ENCODE measurements at regions not wholly inside any gene's neighbourhood (a gene's known extent, or its start where the extent isn't known, plus 50 kb on each side); places are given as distances from the start of the nearest gene placed in this dataset.

DNA sequence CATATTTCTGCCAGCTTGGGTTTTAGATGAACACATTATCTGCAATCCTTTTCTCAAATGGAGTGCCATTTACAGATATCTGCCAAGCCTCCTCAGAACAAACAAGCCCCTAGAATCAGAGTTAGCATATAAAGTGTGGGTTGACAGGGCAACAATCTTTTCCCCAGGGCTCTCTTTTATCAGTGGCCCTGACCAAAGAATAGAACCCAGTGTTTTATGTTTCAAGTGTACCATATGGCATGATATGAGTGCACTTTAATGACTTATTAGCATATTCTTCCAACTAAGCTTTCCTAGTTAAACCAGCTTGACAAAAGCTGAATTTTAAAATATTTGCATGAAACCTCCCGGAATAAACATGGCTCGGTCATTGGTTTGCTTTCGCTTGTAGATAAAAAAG lies 57.3 kb downstream of the EVX1 start:
- no peak for DNase-seq (ENCODE audit: low spot score)

DNA sequence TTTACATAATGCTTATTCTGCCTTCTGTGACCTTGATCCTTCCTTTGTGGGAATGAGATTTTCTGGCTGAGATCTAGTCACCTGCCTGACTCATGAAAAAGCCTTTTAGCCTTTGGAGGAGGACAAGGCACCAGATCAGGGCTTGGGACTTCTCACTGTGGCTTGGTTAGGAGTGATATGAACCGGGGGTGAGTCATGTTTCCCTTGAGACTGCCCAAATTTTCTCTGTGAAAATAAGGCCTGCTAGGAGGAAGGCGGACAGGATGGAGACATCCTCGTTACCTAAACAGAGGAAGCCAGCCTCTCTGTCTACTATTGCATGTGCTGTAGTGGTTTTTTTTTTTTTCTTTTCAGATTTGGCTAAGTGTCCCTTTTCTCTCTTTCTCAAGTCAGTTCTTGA lies 57.8 kb downstream of the EVX1 start:
- peak; percentile 27 for DNase-seq (ENCODE audit: low spot score)

DNA sequence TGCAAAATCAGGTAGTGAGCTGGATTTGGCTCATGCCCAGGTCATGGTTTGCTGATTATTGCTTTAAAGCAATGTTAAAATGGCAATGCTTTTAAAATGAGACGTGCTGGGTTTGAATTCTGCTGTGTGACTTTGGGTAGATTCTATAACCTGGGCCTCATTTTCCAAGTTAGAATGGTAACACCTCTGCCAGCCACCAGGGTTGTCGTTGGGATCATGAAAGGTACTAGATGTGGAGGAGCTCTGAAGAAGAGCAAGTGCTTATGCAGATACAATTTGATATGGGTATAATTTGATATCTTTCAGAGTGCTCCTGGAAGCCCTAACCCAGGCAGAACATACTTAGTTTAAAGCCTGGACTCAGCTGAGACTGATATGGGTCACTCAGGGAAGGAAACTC lies 60.0 kb downstream of the EVX1 start:
- no peak for DNase-seq (ENCODE audit: low spot score)

DNA sequence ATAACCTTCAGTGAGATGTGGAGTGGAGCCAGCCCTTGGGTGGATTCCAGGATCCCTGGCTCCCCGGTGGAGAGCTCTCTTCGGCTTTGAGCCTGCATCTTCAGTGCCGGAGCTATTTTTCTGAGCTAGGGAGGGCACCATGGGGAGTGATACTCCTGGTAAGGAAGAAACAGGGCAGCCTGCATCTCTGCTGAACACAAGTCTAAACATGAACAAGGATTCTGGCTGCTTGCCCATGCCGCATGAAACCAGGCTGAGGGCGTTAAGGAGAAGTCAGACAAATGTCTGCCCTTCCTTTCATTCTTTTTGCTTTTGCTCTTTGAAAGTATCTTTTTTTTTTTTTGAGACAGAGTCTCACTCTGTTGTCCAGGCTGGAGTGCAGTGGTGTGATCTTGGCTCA lies 60.4 kb downstream of the EVX1 start:
- peak; percentile 48 for DNase-seq (ENCODE audit: low spot score)

DNA sequence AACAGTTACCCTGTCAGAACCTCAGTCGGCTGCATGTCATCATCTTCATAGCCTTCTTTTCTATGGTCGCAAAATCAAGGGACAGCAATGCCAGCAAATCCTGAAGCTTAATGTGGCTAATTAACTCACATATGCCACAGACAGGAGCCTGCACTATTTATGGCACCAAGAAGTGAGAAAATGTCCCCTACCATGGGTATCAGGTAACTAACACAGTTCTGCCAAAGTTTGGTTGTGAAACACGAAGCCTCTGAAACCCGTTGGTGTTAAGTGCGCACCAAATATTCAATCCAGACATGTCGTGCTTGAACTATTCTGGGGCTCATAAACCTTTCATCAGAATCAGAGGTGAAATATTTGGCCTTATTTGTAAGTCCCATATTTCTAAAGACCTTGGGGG lies 63.3 kb downstream of the EVX1 start:
- no peak for DNase-seq (ENCODE audit: low spot score)

DNA sequence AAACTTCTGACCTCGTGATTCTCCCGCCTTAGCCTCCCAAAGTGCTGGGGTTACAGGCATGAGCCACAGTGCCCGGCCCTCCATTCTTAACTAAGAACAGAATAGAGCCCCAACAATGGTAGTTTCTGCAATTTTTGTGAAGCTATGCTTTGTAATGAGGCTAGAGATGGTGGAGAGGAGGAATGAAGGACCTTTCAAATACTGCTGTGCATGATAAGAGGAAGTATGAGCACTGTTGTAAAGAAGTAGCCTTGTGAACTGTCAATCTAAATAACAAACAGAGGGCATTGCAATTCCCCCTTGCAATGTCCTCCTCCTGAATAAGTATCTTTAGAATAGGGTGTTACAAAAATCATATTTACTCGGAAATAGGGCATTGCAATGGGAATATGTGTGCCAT lies 70.2 kb downstream of the EVX1 start:
- no peak for DNase-seq (ENCODE audit: low spot score)

DNA sequence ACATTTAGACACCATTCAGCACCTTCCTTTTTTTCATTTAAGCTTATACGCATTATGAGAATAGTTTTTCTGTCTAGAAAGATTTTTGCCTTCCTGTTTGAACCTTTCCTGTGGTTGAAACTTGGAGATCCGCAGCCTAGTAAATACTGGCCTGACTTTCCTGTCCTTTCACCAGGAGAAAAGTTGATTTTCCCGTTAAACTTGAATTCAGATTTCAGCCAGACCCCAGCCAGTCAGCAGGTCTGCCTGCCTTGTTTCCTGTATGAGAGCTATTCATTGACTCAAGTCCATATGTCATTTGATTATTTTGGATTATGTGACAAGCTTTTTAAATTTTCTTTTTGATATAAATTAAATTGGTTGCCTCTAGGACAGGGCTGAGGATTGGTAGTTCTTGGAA lies 71.5 kb downstream of the EVX1 start:
- no peak for DNase-seq (ENCODE audit: low spot score)

DNA sequence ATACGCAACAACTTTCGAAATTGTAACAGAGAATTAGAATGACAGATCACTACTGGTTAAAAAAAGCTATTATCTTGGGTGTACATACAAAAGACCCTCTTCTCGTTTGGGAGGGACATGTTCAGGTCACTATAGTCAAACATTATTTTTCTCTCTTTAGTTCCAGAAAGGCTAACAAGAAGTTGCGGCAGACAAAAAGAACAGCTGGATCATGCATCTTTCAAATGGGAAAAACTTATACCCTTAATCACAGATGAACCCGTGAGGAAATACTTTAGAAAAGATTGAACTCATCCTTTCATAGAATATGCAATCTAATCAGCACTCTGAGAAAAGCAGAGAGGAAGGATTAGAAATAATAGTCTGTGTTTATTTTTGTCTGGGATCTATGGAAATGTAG lies 72.5 kb downstream of the EVX1 start:
- no peak for DNase-seq (ENCODE audit: low spot score)

DNA sequence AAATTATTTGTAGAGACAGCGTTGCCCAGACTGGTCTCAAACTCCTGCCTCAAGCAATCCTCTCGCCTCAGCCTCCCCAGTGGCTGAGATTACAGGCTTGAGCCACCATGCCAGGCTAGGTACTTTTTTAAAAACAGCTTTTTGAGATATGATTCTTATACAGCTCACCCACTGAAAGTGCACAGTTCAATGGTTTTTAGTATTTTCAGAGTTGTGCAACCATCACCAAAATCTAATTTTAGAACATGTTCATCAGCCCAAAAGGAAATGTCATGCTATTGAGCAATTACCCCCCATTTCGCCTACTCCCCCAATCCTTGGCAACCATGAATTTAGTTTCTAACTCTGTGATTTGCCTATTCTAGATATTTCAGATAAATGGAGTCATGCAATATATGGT lies 73.7 kb downstream of the EVX1 start:
- no peak for DNase-seq (ENCODE audit: low spot score)

DNA sequence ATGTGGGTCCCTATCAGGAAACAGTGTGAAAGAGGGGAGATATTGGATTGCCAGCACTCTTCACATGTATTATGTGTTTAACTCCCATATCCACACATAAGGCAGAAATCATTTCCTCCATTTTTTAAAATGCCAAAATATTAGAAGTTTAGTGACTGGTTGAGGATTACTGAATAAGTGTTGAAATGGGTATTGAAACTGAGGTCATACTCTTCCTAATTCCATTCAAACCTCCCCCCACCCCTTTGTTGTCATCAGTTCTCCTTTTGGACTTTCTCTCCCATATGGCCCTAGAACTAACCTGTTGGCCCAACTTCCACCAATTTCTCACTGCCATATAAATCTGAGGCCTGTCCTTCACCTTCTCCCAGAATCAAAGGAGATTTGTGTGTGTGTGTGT lies 81.6 kb downstream of the EVX1 start:
- DNase-seq (ENCODE audit: low spot score), result no peak

DNA sequence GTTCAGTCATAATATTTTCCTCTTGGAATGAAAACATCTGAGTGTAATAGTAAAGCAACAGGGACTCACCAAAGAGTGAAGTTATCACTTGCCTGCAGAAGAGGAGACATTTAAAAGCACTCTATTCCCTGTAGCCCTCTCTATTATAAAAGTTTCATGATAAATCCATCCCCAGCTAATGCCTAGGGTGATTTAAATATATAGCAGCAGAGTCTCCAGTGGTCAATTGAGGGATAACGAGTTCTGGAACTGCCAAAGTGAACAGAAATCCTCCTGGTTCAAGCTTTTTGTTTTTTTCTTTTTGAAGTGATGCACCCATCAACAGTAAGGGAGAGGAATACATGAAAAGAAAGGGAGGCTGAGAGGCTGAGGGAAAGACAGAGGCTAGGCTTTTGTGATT lies 87.3 kb downstream of the EVX1 start:
- DNase-seq (ENCODE audit: low spot score), result no peak

DNA sequence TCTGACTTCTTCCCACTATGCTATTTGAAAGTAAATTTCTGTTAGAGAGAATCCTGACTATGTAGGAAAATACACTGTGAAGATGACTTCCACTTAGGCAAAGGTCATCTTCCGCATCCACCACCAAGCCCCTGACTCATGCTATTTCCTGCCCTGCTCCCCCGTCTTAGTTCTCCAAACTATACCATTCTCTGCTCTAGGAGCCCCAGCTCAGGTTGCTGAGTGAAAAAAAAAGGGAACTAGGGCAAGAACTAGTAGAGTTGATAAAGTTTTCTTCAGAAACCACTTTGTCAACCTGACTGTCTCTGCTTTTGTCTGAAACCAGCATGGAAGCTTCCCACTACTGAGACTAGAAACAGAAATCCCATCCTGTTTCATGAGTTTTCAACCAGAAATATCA lies 96.9 kb downstream of the EVX1 start:
- no peak for DNase-seq (ENCODE audit: low spot score)

DNA sequence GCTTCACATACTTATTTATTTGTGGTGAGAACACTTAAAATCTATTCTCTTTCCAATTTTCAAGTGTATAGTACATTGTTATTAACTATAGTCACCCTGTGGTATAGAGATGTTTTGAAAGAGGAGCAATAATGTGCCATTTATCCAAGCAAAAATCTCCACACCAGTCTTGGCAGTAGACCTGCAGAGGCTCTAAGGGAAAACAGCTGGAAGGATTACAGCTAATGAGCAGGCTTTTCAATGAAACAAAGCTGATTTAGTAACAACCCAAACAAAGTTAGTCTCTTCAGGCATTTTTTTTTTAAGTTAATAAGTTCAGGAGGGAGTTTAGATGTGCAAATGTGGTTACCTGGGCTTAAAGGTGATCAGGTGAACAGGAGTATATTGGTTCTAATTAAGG lies 101.9 kb downstream of the EVX1 start:
- DNase-seq (ENCODE audit: low spot score), result no peak

DNA sequence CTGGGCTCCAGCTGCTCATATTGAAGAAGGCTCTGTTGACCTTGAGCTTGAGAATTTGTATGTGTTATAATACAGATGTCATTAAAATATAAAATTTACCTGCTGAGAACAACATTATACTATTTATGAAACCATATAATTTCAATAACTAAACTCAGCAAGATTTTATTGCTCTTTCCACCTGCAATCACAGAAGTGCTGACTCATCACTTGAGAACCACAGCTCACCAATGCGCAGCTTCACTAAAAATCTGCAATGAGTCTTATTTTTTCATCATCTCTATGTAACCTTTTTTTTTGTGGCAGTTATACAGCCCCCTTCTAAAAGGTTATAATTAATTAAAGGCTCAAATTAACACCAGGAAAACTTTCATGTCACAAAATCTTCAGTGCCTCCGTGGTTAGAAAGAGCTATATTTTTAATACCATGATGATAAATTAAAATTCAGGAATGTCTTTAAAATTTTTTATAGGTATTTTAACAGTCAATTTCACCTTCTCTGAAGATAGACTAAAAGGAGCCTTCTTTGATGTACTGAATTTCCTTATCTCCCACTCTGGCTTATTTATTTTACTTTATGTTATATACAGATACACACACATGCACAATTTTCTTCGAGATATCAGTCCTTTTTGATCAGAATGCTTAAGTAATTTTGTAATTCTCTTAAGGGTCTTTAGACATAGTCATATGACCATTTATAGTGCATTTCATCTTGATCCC lies 102.7 kb downstream of the EVX1 start:
- DNase-seq (ENCODE audit: low spot score), result no peak

DNA sequence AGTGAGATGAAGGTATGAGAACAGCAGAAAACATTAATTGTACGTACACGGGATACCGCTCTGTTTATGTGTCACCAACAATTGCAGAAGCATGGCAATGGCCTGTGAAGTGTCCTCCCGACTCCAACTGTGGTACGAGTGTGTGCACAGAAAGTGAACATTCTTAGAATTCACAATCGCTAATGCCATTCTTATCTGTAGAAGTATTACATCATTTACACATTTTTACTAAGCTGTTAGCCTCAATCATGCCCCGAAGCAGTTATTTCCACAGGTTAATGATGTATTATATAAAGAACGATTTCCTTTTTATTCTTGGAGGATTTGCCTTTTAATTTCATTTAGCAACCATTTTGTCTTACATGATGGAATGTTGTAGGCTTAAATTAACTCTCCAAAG lies 103.4 kb downstream of the EVX1 start:
- DNase-seq (ENCODE audit: low spot score), result no peak

DNA sequence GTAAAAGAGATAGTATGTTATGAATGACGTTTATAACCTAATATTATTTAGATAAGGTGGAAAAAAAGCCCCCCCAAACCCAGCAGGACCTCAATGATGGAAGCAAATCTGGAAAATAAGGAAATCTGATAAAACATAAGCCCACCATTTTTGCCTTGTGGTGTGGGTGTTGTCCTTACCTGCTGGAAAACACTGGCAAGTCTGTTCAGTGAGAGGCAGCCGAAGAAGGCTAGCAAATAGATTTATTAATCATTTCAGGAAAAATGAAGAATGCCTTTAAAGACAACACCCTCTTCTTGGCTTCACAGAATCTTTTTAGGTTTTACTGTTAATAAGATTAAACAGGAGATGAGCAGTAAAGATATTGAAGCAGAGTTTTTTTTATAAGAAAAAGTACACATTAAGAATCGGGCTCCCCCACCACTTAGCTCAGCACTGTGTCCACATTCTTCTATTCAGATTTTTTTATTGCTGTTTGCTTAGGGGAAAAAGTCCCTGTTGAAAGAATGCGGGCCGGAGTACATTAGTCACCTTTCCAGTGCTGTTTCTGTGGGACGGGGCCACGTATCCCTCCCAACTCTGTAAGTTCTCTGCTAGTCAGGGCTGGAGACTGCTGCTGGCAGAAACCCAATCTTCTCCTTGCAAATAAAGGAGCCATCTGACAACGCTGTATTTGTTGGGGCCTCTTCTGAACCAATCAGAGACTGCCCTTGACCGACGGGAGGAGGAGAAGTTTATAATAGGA lies 104.1 kb downstream of the EVX1 start:
- DNase-seq (ENCODE audit: low spot score), result peak; percentile 97

DNA sequence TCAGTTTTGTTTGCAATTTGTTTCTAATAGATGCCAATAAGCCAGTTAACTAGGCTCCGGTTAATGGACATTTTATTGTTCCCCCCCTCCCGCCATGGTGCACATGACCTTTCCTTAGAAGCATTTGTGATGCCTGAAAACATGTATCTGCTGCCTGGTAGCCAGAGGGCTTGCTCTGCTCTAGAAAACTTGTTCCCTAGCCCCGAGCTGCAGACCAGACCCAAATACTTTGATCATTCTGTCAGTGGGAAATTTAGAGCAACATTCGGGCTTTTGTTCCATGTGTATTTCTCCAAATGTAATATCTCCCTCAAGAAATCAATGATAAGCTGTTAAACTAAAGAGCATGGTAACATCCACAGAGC lies 104.7 kb downstream of the EVX1 start:
- DNase-seq (ENCODE audit: low spot score), result no peak

DNA sequence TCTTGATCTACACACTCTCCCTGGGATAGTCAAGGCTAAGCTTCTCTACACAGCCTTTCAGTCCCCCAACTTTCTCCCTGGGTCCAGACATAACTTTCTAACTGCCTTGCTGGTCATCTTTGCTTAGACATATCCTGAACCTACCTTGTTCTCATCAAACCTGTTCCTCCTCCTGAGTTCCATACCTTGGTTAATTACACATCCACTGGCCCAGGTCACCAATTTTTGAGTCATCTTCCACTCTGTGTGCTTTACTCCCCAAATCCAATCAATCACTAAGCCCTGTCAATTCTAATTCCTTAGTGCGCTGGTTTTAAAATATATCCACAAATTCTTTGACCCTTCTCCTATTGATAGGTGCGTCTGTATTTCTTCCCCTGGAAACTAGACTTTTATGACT lies 107.0 kb downstream of the EVX1 start:
- no peak for DNase-seq (ENCODE audit: low spot score)

DNA sequence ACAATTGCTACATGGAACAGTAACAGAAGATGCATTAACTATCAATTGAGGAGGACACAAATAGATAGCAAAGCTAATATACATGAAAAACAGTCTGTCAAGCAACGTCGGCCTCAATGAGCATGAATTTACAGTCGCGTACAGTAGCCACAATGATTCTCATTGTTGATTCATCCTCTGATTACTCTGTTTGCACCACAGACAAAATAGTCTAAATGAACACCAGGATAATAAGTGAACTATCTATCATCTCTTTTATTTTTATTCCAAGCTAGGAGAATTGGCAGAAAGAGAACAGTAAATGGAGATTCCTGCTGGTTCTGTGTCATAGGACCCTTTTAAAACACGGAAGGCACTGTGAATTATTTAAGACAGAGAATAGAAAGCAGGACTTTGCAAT lies 108.5 kb downstream of the EVX1 start:
- no peak for DNase-seq (ENCODE audit: low spot score)

DNA sequence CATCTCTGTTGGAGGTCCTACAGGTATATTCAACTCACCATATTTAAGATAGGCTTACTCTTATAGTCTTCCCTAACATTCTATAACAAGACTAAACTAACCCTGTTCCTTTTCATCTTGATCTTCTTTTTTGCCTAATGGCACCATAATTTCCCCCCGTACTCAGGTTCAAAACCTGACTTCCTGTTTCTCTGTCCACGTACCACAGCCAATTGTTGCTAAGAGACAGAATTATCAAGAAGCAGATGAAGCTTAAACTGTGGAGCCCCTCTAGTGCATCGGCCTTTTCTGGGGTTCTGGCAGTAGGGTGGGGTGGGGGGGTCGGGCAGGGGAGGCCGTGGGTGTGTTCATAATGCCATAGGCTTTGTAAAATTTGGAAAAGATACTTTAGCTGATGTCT lies 109.2 kb downstream of the EVX1 start:
- no peak for DNase-seq (ENCODE audit: low spot score)

DNA sequence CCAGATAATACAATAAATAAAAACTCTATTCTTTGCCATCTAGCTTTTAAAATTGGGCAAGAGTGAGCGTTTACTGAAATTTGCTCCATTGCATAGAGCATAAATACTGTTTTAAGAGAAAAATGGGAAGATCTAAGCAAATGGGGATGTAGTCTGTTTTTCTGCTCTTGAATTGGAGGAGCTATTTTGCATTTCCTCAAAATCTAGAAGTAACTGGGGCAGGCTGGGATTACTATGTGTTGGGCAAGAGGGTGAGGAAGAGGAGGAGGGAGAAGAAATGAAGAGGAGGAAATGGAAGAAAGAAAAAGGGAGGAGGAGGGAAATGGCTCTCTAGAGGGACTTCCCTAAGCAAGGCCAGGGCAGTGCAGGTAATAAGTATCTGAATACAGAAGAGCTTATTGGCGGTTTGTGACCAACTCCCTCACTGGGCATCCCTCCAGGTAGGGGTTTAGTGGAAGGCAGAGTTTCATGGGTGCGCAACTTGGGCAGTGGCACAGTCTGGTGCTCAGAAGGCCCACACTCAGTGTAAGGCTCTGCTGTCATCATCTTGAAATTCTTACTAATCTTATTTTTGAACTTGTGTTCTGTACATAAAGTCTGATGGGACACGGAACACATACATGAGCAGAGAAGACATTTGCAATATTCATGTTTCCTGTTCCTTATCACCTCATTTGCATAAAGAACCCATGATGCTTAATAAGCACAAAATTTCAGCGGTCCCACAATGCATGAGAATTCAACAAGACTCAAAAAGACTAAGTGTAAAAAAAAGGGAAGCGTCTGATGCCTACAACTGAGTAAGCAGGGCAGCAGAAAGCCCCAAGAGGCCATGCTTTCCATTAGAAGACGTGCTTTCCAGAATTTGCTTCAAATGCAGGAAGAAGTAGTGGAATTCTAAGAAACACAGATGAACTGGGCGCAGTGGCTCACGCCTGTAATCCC lies 116.9 kb downstream of the EVX1 start:
- no peak for DNase-seq (ENCODE audit: low spot score)

DNA sequence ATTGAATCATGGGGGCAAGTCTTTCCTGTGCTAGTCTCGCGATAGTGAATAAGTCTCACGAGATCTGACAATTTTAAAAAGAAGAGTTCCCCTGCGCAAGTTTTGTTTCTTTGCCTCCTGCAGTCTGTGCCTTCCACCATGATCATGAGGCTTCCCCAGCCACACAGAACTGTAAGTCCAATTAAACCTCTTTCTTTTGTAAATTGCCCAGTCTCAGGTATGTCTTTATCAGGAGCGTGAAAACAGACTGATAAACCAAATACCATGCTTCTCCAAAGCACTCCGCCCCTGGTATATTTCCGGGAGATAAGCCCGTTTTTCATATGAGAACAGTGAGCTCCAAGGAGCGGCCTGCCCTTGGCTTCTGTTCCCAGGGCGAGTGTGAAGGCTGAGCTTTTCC lies 118.9 kb downstream of the EVX1 start:
- no peak for DNase-seq (ENCODE audit: low spot score)

DNA sequence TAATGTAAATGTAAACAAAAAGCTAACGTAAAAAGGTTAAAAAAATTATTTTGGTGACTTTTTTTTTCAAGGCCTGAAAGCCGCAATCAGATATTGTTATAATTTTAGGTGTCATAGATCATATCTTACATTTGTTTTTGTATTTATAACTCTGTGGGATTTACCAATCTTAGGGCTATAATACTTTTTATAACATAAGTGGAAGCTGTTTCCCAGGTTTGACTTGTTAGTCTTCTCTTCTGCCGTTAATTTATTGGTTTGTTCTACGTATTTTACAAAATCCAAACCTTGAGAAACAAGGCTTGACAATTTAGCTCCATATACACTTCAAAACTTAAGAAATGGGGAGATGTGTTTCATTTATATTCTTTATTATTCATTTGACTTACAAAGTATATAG lies 119.4 kb downstream of the EVX1 start:
- no peak for DNase-seq (ENCODE audit: low spot score)
